ENCODE measurements at regions not wholly inside any gene's neighbourhood (a gene's known extent, or its start where the extent isn't known, plus 50 kb on each side); places are given as distances from the start of the nearest gene placed in this dataset.

DNA sequence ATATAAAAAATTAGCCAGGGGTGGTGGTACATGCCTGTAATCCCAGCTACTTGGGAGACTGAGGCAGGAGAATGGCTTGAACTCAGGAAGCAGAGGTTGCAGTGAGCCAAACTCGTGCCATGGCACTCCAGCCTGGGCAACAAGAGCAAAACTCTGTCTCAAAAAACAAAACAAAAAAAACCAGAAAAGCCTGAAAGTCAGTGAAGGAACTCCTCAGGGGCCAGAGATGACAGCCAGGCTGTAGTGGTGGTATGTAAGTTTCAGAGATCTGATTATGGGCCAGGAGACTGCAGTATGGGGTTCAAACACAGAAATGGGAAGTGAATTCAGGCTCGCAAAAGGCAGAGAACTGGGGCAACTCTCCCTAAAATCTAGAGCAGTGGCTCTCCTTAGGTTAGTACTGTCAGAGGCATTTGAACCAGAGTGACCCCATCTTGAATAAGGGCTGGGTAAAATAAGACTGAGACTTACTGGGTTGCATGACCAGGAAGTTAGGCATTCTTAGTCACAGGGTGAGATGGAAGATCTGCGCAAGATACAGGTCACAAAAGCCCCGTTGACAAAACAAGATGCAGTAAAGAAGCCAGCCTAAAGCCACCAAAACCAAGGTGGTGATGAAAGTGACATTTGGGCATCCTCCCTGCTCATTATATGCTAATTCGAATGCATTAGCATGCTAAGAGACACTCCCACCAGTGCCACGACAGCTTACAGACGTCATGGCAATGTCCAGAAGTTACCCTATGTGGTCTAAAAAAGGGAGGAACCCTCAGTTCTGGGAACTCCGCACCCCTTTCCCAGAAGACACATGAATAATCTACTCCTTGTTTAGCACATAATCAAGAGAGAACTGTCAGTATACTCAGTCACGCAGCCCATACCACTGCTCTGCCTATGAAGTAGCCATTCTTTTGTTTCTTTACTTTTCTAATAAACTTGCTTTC lies 120.2 kb upstream of the XYLT1 start:
- no peak for DNase-seq (ENCODE audit: low read depth)

DNA sequence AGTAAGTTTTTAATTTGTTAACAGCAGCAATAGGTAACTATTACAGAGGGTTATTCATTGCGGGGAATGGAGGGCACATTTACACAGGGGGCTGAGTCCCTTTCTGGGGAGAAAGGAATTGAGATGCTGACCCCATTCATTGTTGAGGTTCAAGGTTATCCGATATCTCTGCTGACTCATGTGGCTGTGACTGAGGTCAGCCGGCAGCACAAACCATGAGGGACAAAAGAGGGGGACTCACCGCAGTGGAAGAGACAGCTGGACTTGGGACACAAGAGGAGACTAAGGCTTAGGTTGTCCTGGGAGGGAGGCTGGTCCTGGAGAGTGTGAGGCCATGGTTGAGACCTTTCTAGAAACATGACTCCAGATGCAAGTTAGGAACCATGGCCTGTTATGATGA lies 119.1 kb upstream of the XYLT1 start:
- DNase-seq (ENCODE audit: low read depth): no peak

DNA sequence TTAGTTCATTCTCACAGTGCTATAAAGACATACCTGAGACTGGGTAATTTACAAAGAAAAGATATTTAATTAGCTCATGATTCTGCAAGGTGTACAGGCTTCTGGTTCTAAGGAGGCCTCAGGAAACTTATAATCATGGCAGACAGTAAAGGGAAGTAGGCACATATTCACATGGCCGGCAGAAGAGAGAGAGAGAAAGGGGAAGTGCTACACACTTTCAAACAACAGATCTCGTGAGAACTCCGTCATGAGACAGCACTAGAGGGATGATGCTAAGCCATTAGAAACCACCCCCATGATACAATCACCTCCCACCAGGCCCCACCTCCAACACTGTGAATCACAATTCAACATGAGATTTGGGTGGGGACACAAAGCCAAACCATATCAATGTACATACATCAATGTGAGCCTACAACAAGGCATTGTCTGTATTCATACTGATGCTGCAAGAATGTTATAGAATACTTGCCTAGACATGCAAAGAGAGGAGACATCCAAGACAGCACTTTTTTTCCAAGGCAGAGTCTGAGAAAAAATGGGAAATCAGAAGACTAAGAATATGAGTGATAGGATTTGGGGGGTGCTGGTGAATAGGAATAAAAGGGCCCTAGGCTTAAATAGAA lies 114.8 kb upstream of the XYLT1 start:
- DNase-seq (ENCODE audit: low read depth): no peak

DNA sequence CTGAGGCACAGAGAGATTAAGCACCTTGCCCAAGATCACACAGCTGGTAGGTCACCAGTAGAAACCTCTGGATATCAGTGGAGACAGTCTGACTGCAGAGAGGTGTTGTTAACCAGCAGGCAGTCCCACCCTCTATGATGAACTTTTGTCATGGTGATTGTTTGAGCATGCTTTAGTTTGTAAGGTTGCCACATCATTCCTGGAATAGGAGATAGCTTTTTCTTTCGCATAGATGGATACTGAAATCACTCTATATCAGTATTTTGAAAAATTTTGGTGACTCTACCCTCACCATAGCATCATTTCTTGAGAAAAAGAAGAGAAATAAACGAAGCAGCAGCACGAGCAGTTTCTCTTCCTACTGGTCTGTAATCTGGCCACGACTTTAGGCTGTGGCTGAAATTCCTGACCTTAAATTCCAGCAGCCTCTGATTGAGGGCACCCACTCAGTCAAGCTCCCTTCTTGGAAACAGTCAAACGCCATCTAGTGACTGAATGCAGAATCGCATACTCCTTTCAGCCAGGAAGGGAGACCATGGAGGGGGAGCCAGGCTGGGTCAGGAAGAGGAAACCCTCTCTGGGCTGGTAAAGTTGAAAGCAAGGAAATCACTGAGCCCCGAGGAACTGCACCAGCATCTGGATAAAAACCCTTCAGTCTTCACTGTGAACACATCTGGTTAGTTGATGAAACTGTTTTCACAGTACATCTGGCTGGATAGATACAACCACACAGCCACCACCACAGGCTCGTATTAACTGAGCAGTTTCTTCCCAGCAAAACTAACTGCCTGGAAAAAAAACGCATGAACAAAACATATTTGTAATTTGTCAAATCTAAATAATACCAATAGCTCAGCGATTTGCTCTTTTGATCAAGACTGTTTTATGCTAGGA lies 108.5 kb upstream of the XYLT1 start:
- DNase-seq (ENCODE audit: low read depth): peak; percentile 42

DNA sequence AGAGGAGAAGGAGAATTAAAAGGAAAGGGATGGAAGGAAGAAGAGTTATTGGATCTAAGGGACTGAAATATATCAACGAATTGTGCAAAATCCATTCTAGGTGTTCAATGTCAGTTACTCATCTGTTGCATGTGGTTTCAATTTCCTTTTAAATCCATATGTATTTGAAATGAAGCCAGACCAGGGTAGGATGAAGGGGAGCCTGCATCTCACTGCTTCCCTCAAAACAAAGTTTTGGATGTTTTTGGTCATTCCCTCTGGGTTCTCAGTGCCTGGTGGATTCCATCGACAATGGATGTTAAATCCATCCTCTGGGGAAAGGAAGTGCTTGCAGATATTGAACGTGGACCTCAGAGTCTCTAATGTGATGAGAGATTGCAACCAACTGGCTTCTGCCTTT lies 103.5 kb upstream of the XYLT1 start:
- DNase-seq (ENCODE audit: low read depth): no peak

DNA sequence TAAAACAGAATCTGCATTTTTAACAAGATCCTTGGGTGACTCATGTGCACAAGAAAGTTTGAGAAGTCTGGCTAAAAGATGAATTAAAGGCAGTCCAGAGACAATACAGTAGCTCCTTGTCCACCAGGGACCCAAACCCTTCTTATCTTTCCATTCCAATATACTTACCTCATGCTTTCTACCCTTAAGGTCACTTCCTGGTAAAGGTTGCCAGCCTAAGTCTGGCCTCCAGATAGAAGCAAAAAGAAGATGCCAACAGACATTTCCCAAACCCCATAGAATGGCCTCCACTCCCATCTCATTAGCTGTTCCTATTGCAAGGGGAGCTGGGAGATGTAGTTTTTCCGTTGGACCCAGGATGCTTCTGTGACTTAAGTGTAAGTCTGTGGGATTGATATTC lies 101.4 kb upstream of the XYLT1 start:
- DNase-seq (ENCODE audit: low read depth): no peak

DNA sequence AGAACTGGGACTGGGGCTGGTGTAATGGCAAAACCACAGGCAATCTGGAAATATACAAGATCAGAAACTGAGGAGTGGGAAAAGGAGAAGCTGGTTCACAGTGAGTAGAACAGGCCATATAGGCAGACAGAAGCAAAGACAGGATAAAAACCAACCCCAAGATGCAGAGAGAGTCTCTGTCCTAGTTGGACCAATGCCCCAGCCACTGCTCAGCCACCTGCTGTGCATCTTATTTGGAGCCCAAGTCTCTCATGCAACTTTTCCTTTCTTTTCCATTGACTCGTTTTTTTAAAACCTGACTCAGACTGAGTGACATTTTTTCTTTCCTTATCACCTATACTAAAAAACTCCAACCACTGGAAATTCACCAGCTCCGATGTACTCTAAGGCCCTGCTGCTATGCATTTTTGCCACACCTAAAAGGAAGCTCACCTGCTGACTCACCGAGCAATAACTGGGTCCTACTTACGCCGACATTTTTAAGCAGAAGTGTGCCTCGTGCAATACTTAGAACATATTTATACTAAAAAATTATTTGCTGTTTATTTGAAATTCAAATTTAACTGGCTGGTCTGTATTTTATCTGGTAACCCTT lies 100.8 kb upstream of the XYLT1 start:
- DNase-seq (ENCODE audit: low read depth): no peak

DNA sequence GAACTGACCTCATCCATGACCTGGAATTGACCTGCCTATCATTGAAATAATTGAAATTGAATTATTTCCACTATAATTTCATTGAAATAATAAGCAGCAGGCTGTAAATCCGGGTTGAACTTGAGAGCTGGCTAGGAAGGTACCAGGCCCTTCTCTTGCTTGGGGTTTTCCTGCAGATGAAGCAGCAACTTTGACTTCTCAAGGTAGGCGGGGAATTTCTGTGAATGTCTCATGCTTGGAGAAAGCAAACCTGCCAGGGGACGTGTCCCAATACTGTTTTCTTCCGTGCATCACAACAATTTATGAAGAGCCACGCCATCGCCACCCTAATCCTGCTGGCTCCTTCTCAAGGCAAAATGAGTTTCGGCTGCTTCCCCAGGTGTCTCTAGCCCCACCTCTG lies 97.5 kb upstream of the XYLT1 start:
- DNase-seq (ENCODE audit: low read depth): no peak

DNA sequence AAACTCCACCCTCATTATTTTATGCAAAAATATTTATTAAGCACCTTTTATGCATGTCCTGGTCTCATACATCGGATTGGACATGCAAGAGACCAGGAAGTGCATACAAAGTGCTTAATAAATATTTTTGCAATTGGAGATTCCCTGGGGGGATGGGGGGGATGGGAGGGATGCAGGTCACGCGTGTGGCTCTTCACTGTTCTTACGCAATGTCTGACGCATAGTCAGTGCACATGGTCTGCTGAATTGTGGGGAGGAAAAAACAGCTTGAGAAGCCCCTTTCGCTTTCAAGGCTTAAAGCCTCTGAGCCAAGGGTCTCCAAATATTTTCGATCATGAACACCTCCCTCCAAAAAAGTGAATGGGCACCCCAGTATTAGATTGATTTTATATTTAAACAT lies 96.7 kb upstream of the XYLT1 start:
- DNase-seq (ENCODE audit: low read depth): no peak

DNA sequence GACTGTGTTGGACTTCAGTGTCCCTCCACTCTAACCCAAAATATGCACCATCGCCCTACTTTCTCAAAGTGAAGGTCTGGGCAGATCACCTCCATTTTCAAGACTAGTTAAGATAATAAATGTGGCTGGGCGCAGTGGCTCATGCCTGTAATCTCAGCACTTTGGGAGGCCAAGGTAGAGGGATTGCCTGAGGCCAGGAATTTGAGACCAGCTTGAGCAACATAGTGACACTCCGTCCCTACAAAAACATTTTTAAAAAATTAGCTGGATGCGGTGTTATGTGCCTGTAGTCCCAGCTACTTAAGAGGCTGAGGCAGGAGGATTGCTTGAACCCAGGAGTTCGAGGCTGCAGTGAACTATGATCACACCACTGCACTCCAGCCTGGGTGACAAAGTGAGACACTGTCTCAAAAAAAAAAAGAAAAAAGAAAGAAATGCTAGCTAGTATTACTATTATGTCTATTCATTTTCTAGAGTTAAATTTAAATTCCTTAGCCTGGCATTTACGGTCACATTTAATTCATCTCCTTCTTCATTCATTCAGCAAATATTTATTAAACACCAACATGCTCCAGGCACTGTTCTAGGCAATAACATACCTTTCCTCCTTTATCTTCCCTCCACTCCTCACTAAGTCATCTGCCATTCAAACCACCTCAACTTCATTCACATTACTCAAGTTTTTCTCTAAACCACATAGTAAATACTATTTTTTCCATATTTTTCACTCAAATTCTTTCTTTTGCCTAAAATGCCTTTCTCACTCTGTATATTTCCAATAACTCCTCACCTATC lies 96.1 kb upstream of the XYLT1 start:
- DNase-seq (ENCODE audit: low read depth): no peak

DNA sequence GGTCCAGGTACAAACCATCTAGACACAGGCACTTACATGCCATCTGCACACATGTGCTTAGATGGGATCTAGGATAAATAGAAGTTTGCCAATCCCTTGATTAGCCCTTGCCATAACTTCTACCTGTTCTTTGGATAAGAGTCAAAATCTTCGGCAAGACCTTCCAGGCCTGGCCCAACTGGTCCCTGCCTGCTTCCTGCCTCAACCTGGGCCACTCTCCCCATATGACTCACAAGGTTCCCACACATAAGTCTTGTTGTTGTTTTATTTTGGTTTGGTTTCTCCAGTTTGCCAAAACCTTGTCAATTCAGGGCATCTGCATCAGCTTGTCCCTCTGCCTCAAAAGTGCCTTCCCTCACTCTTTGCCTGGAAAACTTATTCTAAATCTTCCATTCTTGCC lies 95.3 kb upstream of the XYLT1 start:
- no peak for DNase-seq (ENCODE audit: low read depth)

DNA sequence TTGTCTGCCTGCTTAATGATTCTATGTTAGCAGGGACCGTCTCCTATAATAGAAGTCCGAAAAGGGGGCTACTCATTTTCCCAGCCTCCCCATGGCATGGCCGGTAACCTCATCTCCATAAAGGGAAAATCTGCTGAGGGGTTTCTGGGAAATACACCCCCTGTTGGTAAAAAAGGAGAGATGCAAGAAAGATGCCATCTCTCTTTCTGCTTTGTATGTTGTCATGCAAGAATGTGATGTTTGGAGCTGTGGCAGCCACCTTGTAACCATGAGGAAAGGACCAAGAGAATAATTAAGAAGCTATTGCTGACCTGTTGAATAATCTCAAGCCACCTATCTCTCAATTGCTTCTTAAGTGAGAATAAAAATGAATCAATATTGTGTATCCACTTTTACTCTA lies 94.8 kb upstream of the XYLT1 start:
- no peak for DNase-seq (ENCODE audit: low read depth)

DNA sequence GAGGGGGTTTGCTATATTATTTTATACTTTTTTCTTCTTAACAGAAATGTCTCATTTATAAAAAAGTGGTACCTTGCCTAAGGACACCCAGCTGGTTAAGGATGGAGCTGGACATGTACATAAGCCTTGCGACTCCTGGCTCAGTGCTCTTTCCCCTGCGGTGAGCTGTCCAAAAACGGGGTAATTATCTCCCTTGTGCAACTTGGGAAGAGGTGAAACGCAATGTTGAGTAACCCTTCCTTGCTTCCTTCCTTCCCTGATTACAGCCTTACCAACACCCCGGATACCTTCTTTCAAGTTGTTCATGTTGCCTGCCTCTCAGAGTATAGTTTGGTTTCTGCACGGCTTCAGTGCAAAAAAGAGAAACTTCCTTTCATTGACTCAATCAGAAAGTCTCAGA lies 94.1 kb upstream of the XYLT1 start:
- DNase-seq (ENCODE audit: low read depth): no peak

DNA sequence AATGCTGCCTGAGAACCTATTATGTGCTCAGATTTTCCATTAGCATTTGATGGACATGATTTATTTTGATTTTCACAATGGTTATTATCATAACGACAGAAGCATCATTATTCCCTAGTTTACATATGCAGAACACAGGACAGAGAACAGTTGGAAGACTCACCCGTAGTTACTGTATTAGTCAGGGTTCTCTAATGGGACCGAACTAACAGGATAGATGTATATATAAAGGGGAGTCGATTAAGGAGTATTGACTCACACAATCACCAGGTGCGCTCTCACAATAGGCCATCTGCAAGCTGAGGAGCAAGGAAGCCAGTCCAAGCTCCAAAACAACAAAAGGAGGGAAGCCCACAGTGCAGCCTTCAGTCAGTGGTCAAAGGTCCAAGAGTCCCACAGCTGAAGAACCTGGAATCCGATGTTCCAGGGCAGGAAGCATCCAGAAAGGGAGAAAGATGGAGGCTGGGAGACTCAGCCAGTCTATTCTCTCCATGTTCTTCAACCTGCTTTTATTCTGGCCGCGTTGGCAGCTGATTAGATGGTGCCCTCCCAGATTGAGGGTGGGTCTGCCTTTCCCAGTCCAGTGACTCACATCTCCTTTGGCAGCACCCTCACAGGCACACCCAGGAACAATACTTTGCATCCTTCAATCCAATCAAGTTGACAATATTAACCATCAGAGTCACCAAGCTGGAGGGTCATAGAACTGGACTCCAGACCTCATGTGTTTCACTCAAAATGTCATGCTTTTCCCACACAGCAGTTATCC lies 92.7 kb upstream of the XYLT1 start:
- no peak for DNase-seq (ENCODE audit: low read depth)

DNA sequence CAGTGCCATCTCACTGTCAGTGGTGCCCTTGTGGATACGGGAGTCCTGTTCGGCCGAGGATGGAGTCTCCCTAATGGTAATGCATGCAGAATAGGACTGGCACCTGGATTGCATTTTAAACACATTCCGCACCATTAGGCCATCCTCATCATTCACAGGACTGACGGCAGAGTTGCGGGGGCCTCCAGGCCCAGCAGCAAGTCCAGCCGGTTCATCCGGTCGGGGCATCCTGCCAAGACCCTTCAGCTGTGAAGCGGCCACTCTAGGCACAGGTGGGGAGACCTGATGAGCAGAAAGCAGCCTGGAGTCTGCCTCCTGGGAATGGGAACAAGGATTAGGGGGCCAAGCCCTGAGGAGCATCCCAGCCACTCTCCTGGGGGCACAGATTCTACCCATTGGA lies 90.3 kb upstream of the XYLT1 start:
- DNase-seq (ENCODE audit: low read depth): no peak

DNA sequence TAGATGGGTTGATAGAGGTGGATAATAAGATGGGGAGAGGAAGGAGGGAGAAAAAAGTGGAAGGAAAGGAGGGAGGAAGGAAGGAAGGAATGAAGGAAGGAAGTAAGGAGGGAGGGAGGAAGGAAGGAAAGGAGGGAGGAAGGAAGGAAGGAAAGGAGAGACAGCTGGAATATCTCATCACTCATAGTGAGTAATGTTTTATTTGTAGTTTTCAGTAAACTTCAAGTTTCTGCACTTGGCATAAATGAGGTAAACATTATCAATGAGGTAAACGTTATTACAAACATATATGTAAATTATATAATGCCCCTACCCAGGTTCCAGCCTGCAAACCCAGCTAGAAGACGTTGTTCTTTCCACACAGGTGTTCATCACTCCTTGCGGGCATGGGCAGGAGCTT lies 89.8 kb upstream of the XYLT1 start:
- no peak for DNase-seq (ENCODE audit: low read depth)

DNA sequence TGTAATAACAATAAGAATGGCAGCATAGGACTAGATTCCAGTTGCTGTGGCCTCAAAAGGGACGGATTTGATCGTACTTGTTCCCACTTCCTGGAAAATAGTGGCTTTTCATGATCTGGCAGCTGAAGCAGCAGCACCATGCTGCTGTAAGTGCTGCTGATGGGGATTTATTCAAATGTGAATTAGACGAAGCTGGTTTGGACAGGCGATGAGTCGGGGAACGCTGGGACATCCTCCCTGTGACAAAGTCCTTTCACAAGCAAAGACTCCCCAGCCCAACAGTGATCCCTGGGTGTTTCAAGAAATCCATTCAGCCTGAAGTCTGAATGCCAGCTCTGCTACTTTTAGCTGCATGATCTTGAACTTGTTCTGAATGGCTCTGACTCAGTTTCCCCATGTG lies 88.6 kb upstream of the XYLT1 start:
- no peak for DNase-seq (ENCODE audit: low read depth)

DNA sequence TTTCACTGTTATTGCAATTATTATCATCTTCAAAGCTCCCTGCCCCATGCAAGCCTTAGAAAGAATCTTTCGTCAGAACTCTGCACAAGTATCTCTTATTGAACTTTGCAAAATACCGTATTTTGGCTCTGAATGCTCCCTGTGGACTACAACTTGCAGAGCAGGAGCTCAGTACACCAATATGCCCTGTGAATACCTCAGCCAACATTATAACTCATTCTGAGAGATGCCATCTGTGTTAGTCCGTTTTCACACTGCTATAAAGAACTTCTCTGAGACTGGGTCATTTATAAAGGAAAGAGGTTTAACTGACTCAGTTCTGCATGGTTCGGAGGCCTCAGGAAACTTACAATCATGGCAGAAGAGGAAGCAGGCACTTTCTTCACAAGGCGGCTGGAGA lies 87.2 kb upstream of the XYLT1 start:
- no peak for DNase-seq (ENCODE audit: low read depth)

DNA sequence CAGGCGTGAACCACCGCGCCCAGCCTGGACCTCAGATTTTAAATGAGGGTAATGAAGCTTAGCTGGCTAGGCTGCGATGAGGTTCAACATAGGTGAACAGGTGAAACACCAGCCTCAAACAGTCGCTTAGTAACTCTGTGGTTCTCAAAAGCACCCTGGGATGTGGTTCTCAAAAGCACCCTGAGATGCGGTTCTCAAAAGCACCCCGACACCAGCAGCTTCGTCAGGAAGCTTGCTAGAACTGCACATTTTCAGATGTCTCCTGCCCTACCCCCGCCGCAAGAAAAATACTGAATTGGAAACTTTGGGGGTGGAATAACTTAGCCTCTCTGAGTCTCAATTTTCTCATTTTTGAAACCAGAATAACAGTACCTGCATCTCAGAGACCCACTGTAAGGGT lies 86.7 kb upstream of the XYLT1 start:
- DNase-seq (ENCODE audit: low read depth): no peak

DNA sequence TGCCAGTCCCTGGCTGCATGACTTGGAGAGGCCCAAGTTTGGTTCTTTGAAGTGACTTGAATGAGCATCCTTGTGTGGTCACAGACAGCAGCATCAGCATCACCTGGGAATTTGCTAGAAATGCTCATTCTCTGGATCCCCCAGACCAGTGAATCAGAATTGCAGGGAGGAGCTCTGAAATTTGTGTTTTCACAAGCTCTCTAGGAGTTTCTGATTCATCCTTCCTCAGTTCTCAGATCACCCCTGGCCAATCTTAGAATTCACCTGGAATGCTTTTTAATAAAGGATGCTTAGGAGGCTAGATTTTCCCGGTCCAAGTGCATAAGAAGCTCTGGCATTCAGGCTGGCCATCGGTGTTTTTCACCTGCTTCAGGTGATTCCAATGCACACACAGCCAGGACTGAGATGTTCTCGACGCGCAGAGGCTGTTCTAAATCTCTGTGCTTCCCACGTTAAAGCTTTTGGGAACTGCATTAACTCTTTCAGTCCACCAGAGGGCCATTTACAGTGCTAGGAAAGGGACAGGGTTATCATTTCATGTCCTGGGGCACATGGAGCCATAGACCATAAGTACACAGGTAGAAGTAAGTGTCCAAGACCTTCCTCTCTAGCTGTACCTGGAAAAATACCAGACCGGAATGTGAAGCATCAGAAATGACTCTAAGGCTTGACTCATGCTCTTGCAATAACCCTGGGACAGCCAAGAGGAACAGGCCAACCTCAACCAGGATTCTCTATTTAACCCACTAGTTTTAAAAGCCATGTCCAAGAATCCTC lies 85.7 kb upstream of the XYLT1 start:
- DNase-seq (ENCODE audit: low read depth): no peak
